Cerebellar nuclear complex (tissue), 1 donor: ENCODE measurements at regions not wholly inside any gene's neighbourhood (a gene's known extent, or its start where the extent isn't known, plus 50 kb on each side); places are given as distances from the start of the nearest gene placed in this dataset.
A peak's percentile ranks its signal among the peaks of the same experiment; 100 is the strongest.

Source experiments
- DNase-seq, 2 experiments: peaks; one replicate each; lab custom pipeline; 2025; lab: John Stamatoyannopoulos, UW

DNA sequence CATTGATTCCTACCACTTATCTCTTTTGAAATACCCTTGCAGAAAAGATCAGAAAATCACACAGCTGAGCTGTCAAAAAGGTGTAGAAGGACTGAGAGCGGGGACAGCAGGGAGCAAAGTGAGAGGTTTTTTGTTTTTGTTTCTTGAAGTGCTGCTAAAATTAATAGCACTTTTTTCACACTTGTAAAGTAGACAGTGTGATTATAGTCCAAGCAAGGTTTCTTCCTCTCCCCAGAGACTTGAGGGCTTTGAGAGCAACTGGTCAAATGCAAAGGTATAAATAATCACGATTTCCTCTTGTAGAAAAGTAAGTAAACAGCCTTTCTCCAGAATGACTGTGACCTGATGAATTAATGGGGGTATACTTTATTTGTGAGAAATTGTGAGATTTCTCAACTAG is 326.9 kb downstream of the ZNF608 start:
- DNase-seq = no peak

DNA sequence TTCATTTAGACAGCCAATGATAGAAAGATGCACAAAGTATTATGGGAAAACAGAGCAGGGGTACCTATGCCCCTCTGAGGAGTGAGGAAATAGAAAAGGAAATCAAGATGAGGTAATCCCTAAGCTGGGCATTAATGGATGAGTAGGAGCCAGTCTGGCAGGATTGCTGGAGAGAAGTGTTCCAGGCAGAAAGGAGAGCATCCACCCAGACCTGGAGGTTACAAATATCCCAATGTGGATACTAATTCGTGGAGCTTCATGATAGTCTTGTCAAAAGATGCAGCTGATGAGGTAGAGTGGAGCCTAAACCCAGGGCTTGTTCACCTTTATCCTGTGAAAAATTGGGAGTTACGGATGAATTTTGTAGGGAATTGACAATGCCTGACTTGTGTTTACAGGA is 328.0 kb downstream of the ZNF608 start:
- DNase-seq = no peak

DNA sequence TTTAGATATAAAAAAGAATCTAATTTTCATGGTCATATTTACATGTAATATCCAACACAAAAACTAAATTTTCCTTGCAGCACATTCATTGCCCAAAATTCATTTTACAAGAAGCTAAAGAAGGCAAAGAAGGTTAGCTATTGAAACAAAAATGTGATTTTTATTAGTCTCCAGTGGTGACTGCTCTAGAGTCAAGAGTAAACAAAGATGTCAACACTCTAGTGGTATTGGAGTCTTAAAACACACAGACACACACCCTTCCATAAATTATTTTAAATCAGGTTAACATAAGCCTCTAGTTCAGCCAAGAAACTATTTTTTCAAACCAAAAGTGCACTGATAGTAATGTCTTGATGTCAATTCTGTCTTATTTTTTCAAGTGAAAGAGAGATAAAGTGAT is 329.2 kb downstream of the ZNF608 start:
- no peak for DNase-seq

DNA sequence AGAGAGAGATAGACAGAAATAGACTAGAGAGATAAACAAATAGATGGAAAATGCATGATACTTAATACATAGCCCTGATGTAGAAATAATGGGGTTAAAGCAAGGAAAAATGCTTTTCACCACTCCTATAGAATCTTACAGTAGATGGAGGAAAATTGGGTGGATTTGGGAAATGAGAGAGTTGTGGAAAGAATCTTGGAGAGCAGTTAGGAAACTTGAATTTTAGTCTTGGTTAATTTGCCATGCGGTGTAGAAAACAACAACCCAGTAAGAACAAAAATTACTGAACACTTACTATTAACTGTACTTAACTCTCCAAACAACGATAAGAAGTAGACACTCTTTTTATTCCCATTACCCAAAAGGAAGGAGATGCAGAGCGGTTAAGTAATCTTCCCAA is 329.8 kb downstream of the ZNF608 start:
- no peak for DNase-seq

DNA sequence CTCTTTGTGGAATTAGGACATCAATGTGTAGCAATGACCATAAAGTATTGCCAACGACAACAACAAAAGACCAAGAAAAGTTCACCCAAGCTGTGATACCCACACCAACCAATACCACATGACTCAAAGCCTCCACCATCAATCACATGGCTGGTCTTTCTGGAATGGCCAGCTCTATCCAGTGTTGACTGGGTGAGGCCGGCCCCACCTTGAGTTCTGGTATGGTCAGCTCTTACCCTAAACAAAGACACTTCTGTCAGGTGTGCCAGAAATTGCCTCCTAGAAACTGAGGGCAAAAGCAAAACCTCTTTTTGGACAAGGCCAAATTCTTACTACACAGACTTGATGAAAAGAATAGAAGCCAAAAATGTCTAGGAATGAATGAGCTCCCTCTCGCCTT is 331.5 kb downstream of the ZNF608 start:
- DNase-seq = no peak

DNA sequence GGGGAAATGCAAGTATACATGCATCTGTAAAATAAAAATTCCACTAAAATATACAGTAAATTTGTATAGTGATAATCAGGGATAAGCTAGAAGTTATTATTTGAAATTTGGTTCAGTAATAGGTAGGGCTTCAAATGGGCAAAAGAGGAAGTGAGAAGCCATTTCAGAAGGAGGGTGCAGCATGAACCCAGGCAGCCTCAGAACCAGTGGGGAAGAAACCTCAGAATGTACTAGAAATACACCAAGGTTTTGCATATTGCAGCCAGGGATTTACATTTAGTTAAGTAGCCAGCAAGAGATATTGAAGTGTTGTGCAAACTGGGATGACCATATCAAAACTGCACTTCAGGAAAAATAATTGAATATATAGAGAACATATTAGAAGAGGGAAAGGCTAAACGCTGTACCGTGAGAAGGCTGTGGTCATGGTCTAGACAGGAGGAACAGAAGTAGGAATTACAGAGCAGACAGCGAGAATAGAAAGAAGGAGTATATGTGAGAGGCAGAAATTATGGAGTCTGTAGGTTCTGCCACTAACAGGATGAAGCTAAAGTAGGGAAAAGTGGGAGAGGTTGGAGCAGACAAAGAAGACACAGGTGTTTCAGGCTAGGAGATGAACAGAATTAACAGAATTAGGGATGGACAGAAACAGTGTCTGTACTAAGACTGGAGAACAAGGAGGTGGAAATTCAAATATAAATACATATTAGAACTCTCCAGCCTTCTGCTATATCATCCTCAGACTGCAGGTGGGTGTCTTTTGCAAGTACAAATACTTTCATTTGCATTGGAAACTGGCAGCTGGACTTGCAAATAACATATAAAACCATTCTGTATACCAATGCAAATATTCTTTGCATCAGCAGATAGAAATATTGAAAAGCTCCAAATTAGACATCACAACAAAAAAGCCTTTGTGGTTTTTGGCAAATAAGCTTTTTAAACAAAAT is 335.6 kb downstream of the ZNF608 start:
- no peak for DNase-seq

DNA sequence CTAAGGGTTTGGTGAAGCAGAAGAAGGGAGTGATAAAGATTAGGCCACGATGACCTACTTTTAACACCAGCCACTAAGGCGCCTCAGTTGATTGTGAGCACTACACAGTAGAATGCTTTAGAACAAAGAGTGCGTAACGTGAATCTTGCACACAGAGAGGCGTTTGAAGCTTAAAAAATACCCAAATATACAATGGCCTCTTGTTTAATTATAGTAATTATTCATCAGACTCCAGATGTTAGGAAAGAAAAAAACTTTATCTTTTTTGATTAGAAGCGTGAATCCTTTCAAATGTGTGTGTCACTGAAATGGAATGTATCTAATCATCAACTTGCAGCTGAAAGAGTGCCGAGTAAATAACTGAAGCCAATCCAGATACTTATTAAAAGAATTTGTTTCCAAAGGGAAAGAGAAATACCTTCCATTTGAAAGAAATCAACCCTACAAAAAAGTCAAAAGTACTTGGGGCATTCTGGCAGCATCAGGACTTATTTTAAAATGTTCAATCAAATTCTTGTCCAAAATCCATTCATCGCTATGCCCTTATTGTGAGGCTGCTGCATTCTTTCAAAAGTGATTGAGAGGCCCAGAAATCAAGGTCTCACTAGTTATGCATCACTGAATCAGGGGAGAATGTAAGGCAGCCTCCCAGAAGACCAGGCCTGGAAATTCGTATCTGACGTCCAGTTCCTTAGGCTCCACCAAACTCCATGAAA is 337.5 kb downstream of the ZNF608 start:
- no peak for DNase-seq

DNA sequence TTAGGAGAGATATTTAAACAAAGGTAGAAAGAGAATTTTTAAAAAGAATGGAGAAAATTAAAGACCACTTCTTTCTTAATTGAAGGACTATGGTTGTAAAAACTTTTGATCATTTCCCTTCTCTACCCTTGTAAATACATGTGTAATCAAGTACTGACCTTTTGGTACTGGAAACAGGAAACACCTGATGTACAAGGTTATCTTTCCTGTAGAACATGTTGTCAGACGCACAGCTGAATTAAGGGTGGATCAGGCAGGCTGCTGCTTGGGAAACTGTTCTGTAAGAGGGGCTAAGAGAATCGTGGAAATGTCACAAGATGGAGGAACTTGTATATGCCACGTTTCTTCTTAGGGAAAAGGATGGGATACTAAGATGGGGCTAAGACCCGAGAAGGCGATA is 341.6 kb downstream of the ZNF608 start:
- DNase-seq = no peak

DNA sequence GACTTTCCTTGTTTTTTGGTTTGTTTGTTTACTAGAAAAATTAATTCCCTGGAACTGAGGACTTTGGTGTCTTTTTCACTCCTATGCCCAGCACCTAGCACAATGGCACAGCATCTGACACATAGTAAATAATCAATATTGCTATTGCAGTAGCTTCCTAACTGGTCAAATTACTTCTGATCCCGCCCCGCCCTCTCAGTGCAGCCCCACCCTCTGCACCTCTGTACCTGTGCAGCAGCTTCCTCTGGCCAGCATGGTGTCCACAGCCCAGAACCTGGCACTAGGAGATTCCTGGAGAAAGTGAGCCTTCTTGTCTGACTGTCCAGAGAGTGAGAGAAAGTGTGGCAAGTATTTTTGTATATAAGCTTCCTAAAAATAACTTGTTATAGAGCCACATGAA is 343.2 kb downstream of the ZNF608 start:
- DNase-seq = no peak

DNA sequence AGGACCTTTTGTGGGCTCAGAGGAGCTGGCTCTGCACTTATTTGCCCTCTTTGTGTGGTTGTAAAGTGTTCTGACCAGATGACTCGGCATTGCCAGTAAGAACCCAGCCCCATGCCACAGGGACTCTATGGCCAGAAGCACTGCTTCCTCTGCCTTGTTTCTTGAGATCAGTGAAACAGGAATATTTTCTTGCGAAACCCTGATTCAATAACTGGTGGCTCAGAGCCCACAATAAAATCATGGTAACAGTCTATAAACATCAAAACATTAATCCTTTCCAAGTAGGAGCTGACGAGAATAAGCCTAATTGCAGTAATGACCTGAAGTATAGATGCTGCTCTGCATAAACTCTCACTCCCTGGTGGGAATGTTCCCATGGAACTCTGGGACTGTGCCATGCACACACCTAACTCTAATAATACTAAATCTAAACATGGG is 344.3 kb downstream of the ZNF608 start:
- DNase-seq = no peak

DNA sequence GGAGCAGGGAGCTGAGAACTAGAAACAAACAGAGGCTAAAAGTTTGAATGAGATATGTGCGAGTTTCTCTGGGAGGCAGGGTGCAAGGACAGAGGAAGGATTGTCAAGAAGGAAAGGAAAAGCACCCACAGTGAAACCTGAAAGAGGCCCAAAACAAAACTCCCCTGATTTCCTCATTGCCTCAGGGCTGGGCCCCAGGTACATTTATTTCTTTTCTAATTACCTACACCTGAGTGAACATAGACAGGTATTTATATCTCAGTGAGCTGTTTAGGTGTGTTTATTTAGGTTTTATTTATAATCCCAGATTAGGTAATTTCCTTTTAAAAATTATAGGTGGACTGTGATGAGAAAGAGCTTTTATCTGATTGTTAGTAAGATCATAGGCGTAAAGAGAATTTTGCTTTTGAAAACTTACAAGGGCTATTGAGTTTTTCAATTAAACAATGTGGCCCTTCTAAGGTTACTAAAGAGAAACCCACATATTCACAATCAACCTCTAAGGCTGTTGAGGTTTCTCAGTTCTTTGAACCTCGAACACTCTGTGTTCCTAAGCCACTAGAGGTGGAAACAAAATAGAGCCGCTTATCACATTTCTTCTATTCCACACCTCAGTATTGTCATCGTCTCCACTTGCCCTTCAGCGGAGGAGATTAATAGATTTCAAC is 344.8 kb downstream of the ZNF608 start:
- no peak for DNase-seq

DNA sequence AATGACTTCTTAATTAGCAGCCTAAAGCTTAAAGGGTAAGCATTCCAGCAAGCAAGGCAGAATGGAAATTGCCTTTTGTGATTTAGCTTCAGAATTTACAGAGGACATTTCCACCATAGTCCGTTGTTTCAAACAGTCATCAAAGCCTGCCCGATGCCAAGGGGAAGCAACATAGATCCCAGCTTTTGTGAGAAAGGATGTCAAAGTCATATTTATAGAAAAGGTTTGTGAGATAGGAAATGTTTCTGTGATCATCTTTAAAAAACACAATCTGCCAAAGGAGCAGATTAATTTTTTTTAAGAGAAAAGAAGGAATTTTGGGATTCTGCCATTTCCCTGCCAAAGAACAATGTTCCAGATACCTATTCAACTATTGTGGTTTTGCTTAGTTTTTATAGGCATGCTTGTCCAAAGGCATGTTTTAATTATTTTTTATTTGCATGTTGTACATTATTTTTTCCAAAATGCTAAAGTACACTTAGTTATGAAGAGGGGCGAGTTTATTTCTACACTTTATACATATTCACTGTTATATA is 346.9 kb downstream of the ZNF608 start:
- DNase-seq = no peak

DNA sequence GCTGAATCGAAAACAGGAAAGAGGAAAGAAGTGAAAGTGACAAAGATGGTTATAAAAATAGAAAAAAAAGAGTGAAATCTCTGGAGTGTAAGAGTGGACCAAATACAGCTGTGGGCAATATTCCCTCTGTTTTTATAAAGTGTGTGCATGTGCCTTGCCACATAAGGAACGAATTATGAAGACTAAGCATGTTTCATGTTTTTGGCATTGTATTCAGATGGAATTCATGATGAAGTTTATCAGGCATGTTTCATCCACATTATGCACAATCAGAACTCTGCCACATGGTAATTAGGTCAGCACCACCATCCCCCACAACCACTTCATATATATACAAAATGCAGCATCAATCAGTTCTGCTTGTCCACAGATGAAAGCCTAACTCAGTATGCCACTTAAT is 348.0 kb downstream of the ZNF608 start:
- DNase-seq = no peak

DNA sequence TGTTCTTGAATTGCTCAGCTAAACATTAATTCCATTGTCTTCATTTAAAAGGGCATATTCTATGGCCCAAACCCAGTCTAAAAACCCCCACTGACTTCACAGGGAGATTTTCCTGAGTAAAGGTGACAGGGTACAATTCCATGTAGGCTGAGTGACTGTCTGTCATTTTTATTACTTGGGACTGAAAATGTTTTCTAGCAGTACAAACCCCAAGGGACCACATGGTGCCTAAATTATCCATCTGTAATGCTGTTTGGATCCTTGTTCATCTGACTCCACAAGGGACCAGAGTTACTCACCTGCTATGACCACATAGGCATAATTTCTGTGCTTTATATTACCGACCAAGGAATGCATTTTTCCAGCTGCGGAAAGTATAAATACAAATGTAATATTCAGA is 349.1 kb downstream of the ZNF608 start:
- DNase-seq = no peak

DNA sequence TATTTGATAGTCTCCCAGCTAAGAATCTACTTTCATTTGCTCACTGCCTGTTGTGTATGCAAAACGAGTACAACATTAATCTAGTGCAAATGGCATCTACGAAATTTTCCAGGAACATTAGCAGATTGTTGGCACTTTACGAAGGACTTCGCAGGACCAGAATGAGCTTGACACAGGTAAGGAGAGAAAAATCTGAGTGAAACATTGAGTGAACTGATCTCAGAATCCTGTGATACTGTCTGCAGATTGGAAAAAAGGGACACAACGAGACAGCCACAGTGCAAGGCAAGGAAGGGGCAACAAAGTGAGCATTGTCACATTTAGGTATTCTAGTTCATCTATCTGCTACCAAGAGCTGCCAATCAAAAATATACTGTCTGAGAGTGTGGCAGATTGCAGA is 350.5 kb downstream of the ZNF608 start:
- DNase-seq = no peak

DNA sequence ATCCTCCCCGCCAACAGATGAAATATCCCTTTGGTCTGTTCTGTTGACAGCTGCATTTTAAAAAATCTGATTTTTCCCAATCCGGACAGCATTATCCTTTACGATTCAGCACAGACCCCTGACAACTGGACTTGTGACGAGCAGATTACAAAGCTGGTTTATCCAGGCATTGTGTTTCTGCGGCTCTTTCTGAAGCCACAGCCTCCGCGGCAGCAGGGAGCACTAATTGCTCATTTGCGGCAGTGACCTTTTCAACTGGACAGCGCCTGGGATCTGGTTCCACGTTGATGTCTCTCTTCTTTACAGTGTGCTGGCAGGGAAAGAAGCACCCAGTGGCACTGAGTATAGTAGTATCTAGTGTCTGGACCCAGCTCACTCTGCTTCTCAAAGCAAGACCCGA is 351.2 kb downstream of the ZNF608 start:
- DNase-seq = peak in 1 of 2 experiments; percentile 1

DNA sequence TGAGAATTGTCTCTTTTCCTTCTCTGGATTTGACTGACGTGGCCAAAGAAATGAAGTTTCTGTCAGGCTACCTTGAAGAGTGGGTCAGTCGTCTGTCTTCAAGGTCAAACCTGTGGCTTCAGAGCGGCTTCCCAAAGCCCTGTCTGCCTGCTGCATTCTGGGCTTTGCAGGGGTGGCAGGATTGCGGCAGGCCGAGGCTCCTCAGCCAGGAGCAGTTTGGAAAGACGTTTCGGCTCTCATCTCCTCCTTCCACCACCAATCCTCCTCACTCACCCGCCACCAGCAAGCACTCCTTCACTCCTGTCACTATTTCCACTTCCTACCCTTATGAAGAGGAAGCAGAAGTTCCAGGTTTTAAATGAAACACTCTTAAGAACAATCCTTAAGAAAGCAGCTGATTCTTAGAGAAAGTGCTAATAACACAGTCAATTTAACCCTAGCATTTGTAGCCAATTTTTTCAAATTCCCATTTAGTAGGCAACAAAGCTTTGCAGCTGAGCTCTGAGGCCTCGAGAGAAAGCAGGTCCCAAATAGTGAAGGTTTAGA is 351.7 kb downstream of the ZNF608 start:
- no peak for DNase-seq

DNA sequence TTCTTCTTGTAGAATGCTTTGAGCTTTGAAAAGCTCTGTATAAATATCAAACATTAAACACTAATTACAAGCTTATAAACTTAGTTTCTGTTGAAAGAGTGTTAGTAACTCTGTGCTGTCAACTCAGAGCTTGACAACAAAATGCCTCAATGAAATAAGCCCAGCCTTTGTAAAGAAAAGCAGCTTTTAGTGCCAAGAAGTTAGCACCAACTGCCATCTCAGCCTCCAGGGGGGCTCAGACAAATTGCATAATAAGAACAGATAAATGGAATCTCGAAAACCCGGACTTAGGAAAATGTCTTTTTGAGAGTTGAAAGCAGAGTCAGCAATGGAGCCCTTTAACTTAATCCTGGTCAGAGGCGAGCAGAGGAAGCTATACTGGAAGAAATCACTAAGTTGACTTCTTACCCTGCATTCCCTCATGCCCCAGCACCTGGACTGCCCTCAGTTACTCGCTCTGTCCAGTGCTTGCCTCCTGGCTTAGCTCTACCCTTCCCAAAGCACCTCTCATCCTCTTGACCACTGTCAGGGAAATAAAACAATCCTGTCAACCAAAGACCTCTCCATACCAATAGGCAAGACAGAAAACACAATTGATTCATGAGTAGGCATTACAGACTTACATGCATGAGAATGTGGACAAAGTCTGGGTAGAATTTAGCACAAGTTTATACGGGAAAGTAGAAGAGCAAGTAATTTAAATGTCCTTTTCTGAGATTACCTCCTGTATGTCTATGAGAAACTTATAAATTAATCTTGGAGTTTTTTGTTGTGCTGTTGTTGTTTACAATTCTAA is 352.7 kb downstream of the ZNF608 start:
- no peak for DNase-seq

DNA sequence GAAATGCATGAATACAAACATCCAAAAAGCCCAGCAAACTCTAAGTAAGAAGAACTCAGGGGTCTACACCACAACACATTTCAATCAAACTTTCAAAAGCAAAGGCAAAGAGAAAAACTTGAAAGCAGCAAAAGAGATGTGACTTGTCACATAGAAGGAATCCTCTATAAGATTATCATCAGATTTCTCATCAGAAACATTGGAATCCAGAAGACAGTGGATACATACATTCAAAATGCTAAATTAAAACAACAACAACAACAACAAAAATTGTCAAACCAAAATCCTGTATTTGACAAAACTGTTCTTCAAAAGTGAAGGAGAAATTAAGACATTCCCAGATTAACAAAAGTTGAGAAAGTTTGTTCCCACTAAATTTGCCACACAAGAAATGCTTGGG is 362.7 kb downstream of the ZNF608 start:
- no peak for DNase-seq

DNA sequence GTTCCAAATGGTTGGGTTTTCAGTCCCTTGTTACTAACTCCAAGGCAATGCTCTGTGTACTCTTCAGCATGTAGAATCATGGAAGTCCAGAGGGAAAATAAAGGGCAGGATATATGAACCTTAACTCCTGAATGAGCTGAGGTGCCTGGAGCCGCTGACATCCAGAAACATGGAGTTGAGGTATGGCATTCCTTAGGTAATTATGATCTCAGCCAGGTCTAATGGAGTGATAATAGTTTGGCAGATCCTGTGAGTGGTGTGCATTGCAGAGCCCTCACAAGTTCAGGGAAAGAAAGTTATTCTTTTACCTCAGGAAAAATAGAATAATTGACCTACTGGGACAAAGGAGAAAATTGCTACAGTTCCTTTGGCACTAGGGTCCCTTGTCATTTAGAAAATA is 369.1 kb downstream of the ZNF608 start:
- no peak for DNase-seq

DNA sequence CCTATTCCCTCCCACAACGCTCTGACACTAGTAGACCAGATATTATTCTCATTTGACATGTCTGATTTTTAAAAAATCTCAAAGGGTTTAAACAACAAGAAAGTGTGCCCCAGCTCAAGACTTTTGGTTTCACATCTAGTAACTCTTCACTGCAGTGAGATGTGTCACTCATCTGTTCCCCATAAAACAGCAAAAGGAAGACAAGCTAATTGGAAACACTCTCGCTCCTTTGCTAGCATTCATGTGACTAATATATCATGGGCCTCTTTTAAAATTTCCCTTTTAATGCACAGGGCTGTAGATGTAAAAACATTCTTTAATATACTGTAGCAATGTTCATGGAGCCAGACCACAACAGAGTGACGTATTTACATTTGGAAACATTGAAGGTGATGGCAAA is 372.6 kb downstream of the ZNF608 start:
- DNase-seq = no peak
